A549 (cell line): ENCODE measurements at regions not wholly inside any gene's neighbourhood (a gene's known extent, or its start where the extent isn't known, plus 50 kb on each side); places are given as distances from the start of the nearest gene placed in this dataset.

Source experiments
- CHD4 ChIP-seq: fragments of 200-600 bp; sonication (generic); IDR thresholded peaks from 2 replicates; pipeline ENCODE4 v1.6.1; 2016; ENCODE audit warnings: antibody characterized with exemption, mild to moderate bottlenecking, borderline replicate concordance
- EHMT2 ChIP-seq: fragments of 200-600 bp; sonication (generic); IDR thresholded peaks from 2 replicates; pipeline ENCODE4 v1.6.1; 2016; ENCODE audit warnings: antibody characterized with exemption, low read depth, mild to moderate bottlenecking, moderate library complexity
- EP300 ChIP-seq, 2 experiments: fragments of >200 bp; sonication (Bioruptor Twin); formaldehyde crosslinking; IDR thresholded peaks; 2 replicates in 1 of 2; 3 replicates in 1 of 2; pipeline ENCODE4 v1.6.1; 2016 to 2017
- HDAC2 ChIP-seq: fragments of 200-600 bp; sonication (generic); IDR thresholded peaks from 2 replicates; pipeline ENCODE4 v1.6.1; 2016
- HOXA7 ChIP-seq: fragments of 250-450 bp; sonication (Bioruptor Pico); IDR thresholded peaks from 2 replicates; pipeline ENCODE4 v1.5.0; 2020; ENCODE audit warnings: mild to moderate bottlenecking, moderate library complexity
- MYC ChIP-seq: IDR thresholded peaks from 2 replicates; pipeline ENCODE4 v1.6.1; 2012; ENCODE audit warnings: mild to moderate bottlenecking, inconsistent platforms, low read length, improper control_type of control experiment, borderline replicate concordance
- POLR2A ChIP-seq: IDR thresholded peaks from 2 replicates; pipeline ENCODE4 v1.6.1; 2012; ENCODE audit warnings: mild to moderate bottlenecking, low read length
- RNF2 ChIP-seq: fragments of 200-600 bp; sonication (generic); IDR thresholded peaks from 2 replicates; pipeline ENCODE4 v1.6.1; 2016; ENCODE audit warnings: low read depth, mild to moderate bottlenecking, antibody characterized with exemption, moderate library complexity, borderline replicate concordance
- TF ChIP-seq, protein P1 (sequence below): fragments of >200 bp; sonication (Bioruptor Twin); formaldehyde crosslinking; IDR thresholded peaks from 3 replicates; pipeline ENCODE4 v1.5.1; 2016
- TF ChIP-seq, protein P2 (sequence below): fragments of 200-600 bp; sonication (generic); IDR thresholded peaks from 2 replicates; pipeline ENCODE4 v1.6.1; 2016; ENCODE audit warnings: antibody characterized with exemption, mild to moderate bottlenecking, moderate library complexity

DNA sequence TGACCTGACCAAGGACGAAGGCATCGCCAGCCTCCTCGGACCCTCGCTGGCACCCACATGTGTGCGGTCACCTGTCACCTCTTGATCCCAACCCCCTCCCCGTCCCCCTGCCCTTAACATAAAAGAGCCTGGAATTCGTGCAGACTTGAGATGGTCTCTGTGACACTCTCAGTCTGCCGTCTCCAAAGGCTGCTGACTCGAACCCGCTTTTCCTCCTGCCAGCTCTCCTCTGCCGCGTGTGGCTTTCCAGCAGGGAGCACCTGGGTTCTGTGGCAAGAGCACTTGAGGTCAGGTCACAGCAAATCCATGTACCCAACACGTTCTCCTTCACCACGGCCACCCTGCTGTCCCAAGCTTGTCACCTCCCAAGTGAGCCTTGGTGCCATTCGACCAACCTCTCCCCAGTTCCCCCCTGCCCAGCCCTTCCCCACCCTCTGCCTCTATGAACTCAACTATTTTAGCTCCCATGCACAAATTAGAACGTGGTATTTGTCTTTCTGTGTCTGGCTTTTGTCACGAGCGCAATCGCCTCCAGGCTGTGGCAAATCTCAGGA lies 207.6 kb downstream of the BRD1 start:
- no peak for TF ChIP-seq CHD4
- TF ChIP-seq, protein P1, sequence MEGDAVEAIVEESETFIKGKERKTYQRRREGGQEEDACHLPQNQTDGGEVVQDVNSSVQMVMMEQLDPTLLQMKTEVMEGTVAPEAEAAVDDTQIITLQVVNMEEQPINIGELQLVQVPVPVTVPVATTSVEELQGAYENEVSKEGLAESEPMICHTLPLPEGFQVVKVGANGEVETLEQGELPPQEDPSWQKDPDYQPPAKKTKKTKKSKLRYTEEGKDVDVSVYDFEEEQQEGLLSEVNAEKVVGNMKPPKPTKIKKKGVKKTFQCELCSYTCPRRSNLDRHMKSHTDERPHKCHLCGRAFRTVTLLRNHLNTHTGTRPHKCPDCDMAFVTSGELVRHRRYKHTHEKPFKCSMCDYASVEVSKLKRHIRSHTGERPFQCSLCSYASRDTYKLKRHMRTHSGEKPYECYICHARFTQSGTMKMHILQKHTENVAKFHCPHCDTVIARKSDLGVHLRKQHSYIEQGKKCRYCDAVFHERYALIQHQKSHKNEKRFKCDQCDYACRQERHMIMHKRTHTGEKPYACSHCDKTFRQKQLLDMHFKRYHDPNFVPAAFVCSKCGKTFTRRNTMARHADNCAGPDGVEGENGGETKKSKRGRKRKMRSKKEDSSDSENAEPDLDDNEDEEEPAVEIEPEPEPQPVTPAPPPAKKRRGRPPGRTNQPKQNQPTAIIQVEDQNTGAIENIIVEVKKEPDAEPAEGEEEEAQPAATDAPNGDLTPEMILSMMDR = no peak
- no peak for TF ChIP-seq MYC
- no peak for TF ChIP-seq RNF2
- no peak for TF ChIP-seq POLR2A
- TF ChIP-seq HOXA7 (CRISPR knock-in tag) = no peak
- TF ChIP-seq EHMT2 = no peak
- TF ChIP-seq HDAC2 = no peak
- TF ChIP-seq, protein P2, sequence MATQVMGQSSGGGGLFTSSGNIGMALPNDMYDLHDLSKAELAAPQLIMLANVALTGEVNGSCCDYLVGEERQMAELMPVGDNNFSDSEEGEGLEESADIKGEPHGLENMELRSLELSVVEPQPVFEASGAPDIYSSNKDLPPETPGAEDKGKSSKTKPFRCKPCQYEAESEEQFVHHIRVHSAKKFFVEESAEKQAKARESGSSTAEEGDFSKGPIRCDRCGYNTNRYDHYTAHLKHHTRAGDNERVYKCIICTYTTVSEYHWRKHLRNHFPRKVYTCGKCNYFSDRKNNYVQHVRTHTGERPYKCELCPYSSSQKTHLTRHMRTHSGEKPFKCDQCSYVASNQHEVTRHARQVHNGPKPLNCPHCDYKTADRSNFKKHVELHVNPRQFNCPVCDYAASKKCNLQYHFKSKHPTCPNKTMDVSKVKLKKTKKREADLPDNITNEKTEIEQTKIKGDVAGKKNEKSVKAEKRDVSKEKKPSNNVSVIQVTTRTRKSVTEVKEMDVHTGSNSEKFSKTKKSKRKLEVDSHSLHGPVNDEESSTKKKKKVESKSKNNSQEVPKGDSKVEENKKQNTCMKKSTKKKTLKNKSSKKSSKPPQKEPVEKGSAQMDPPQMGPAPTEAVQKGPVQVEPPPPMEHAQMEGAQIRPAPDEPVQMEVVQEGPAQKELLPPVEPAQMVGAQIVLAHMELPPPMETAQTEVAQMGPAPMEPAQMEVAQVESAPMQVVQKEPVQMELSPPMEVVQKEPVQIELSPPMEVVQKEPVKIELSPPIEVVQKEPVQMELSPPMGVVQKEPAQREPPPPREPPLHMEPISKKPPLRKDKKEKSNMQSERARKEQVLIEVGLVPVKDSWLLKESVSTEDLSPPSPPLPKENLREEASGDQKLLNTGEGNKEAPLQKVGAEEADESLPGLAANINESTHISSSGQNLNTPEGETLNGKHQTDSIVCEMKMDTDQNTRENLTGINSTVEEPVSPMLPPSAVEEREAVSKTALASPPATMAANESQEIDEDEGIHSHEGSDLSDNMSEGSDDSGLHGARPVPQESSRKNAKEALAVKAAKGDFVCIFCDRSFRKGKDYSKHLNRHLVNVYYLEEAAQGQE = no peak
- TF ChIP-seq EP300 (IDR thresholded peaks at IDR 0.05) = no peak
